ENCODE measurements at regions not wholly inside any gene's neighbourhood (a gene's known extent, or its start where the extent isn't known, plus 50 kb on each side); places are given as distances from the start of the nearest gene placed in this dataset.

DNA sequence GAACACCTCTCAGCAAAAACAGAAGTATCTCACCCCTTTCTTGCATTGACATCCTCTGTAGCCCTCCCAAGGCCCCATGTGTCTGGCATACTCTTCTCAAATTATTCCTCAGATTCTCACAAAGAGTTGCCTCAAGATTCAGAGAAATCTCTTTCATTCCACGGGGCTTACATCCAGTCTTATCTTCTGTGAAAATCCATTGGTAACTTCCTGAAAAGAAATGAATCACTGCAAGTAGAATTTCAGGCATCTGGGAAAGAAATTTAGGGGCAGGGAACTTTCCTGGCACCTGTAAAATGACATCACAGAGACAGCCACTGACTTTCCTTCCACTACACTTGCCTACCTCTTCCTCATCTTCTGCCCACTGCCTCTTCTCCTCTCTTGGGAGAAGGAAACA is 182.5 kb upstream of the ARHGEF9 start:
- TF ChIP-seq, protein P1, sequence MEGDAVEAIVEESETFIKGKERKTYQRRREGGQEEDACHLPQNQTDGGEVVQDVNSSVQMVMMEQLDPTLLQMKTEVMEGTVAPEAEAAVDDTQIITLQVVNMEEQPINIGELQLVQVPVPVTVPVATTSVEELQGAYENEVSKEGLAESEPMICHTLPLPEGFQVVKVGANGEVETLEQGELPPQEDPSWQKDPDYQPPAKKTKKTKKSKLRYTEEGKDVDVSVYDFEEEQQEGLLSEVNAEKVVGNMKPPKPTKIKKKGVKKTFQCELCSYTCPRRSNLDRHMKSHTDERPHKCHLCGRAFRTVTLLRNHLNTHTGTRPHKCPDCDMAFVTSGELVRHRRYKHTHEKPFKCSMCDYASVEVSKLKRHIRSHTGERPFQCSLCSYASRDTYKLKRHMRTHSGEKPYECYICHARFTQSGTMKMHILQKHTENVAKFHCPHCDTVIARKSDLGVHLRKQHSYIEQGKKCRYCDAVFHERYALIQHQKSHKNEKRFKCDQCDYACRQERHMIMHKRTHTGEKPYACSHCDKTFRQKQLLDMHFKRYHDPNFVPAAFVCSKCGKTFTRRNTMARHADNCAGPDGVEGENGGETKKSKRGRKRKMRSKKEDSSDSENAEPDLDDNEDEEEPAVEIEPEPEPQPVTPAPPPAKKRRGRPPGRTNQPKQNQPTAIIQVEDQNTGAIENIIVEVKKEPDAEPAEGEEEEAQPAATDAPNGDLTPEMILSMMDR (IDR thresholded peaks at IDR 0.05), result no peak
- TF ChIP-seq NFE2L2 (conservative IDR thresholded peaks at IDR 0.05; ENCODE audit: low read length) (no peak), RARB (CRISPR knock-in tag; IDR thresholded peaks at IDR 0.05) (no peak), HDAC2 (IDR thresholded peaks at IDR 0.05) (no peak), CHD2 (IDR thresholded peaks at IDR 0.05; ENCODE audit: low read length, partially characterized antibody) (no peak), JUN (IDR thresholded peaks at IDR 0.05) (no peak), POLR2A (IDR thresholded peaks at IDR 0.05; ENCODE audit: low read length) (no peak), NPAS2 (CRISPR knock-in tag; IDR thresholded peaks at IDR 0.05; ENCODE audit: borderline replicate concordance) (no peak), CBX8 (IDR thresholded peaks at IDR 0.05) (no peak)
- TF ChIP-seq, protein P2, sequence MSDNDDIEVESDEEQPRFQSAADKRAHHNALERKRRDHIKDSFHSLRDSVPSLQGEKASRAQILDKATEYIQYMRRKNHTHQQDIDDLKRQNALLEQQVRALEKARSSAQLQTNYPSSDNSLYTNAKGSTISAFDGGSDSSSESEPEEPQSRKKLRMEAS (IDR thresholded peaks at IDR 0.05), result no peak
